ENCODE measurements at regions not wholly inside any gene's neighbourhood (a gene's known extent, or its start where the extent isn't known, plus 50 kb on each side); places are given as distances from the start of the nearest gene placed in this dataset.

GRCh38 chr6:12230523-12230922 lies 59.6 kb upstream of the EDN1 start:
- no peak overlapping the region for H2BK20ac ChIP-seq (ENCODE audit: low read length)
- H4K20me1 ChIP-seq (replicated peaks in 1 of 2; ENCODE audit: control insufficient read depth in 1 of 2, insufficient read depth in 2 of 2, low read length in 2 of 2) = no peaks in the 10 kb centered on the region
- no peak overlapping the region for H3K27ac ChIP-seq (ENCODE audit: low read depth, low read length)
- H3K79me2 ChIP-seq (ENCODE audit: control insufficient read depth in 1 of 2, insufficient read depth in 2 of 2, low read length in 2 of 2) = no peaks in the 10 kb centered on the region
- H3K36me3 ChIP-seq (ENCODE audit: control insufficient read depth in 2 of 4, insufficient read depth in 4 of 4, low read length in 3 of 4) = no peaks in the 10 kb centered on the region
- H2AK5ac ChIP-seq (ENCODE audit: low read depth, low read length) = no peak overlapping the region
- H3K18ac ChIP-seq (ENCODE audit: extremely low read depth, low read length) = no peak overlapping the region
- H4K5ac ChIP-seq (ENCODE audit: insufficient read length, low read depth, low read length) = no peak overlapping the region
- H2AFZ ChIP-seq (ENCODE audit: low read length) = no peak overlapping the region
- H3K4ac ChIP-seq (replicated peaks; ENCODE audit: insufficient read length, low read depth, low read length) = no peak overlapping the region
- no peak overlapping the region for H2BK120ac ChIP-seq (replicated peaks; ENCODE audit: low read depth, low read length)
- no peak overlapping the region for H4K91ac ChIP-seq (replicated peaks; ENCODE audit: insufficient read length, low read length)
- H2BK12ac ChIP-seq (ENCODE audit: low read depth, low read length) = no peak overlapping the region
- no peaks in the 10 kb centered on the region for H3K27me3 ChIP-seq (replicated peaks in 1 of 4; ENCODE audit: control insufficient read depth in 3 of 4, extremely low read depth in 1 of 4, insufficient read depth in 3 of 4, low read length in 3 of 4)
- FAIRE-seq (no peak), DNase-seq (ENCODE audit: low read depth in 1 of 2, low spot score in 2 of 2) (no peak)
- H3K23me2 ChIP-seq (ENCODE audit: low read depth, low read length) = no peaks in the 10 kb centered on the region
- no peak overlapping the region for H3K56ac ChIP-seq (replicated peaks; ENCODE audit: insufficient read length, low read depth, low read length)
- no peak overlapping the region for H2BK5ac ChIP-seq (ENCODE audit: low read depth, low read length)
- peaks cover 0 to 7% (median 1%) of the 10 kb centered on the region in 4 experiments; a peak in 2 of 7 replicates for H3K4me1 ChIP-seq (replicated peaks in 1 of 4; ENCODE audit: control insufficient read depth in 3 of 4, insufficient read depth in 4 of 4, low read length in 3 of 4)
- no peak overlapping the region for H3K23ac ChIP-seq (ENCODE audit: insufficient read length)
- H3K79me1 ChIP-seq (ENCODE audit: low read depth, low read length) = no peaks in the 10 kb centered on the region
- 87% methylated on average over 6 of the region's 6 CpGs; no CpG with 5 or more reads in 1 of the 2 experiments for WGBS, 2 experiments (ENCODE audit: extremely low coverage in 1 of 2, insufficient coverage in 1 of 2, insufficient read length in 1 of 2, insufficient replicate concordance in 2 of 2, low coverage in 1 of 2, low lambda C conversion rate in 2 of 2, missing lambda C conversion rate in 1 of 2)
- H2BK15ac ChIP-seq (ENCODE audit: low read length) = no peak overlapping the region
- no peak overlapping the region for H3K4me3 ChIP-seq (ENCODE audit: extremely low read depth in 1 of 4, insufficient read depth in 2 of 4, low read depth in 3 of 4, low read length in 4 of 4)
- ChIA-PET CTCF (ENCODE audit: partially characterized antibody) (no interaction called here), POLR2A (ENCODE audit: partially characterized antibody) (no interaction called here)
- no peak overlapping the region for H3K4me2 ChIP-seq (ENCODE audit: insufficient read depth in 1 of 2, low read depth in 2 of 2, low read length in 2 of 2)
- H3K9me3 ChIP-seq (ENCODE audit: insufficient read depth in 2 of 2, low read depth in 1 of 2, low read length in 1 of 2) = no peaks in the 10 kb centered on the region
- no peak overlapping the region for H3K14ac ChIP-seq (ENCODE audit: insufficient read length)
- H3K9ac ChIP-seq (replicated peaks in 1 of 4; ENCODE audit: extremely low read depth in 1 of 4, low read depth in 3 of 4, low read length in 3 of 4) = no peak overlapping the region
- H4K8ac ChIP-seq (ENCODE audit: extremely low read depth, insufficient read depth, low read length) = no peak overlapping the region
- TF ChIP-seq KDM1A (IDR thresholded peaks at IDR 0.05; ENCODE audit: borderline replicate concordance, low read length) = no peak
- TF ChIP-seq NANOG (IDR thresholded peaks at IDR 0.05; ENCODE audit: insufficient read depth, low read depth, low read length, poor library complexity, severe bottlenecking) = no peak
- no peak for TF ChIP-seq POLR2AphosphoS5 (IDR thresholded peaks at IDR 0.05; ENCODE audit: low read depth, low read length)
- TF ChIP-seq, protein P1, sequence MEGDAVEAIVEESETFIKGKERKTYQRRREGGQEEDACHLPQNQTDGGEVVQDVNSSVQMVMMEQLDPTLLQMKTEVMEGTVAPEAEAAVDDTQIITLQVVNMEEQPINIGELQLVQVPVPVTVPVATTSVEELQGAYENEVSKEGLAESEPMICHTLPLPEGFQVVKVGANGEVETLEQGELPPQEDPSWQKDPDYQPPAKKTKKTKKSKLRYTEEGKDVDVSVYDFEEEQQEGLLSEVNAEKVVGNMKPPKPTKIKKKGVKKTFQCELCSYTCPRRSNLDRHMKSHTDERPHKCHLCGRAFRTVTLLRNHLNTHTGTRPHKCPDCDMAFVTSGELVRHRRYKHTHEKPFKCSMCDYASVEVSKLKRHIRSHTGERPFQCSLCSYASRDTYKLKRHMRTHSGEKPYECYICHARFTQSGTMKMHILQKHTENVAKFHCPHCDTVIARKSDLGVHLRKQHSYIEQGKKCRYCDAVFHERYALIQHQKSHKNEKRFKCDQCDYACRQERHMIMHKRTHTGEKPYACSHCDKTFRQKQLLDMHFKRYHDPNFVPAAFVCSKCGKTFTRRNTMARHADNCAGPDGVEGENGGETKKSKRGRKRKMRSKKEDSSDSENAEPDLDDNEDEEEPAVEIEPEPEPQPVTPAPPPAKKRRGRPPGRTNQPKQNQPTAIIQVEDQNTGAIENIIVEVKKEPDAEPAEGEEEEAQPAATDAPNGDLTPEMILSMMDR (IDR thresholded peaks at IDR 0.05; ENCODE audit: control extremely low read depth in 1 of 3, insufficient read depth in 1 of 3, low read depth in 1 of 3, low read length in 3 of 3) = no peak
- TF ChIP-seq JUN (IDR thresholded peaks at IDR 0.05; ENCODE audit: low read depth, low read length) = no peak
- no peak for TF ChIP-seq JUND (IDR thresholded peaks at IDR 0.05; ENCODE audit: low read length)
- TF ChIP-seq SAP30 (IDR thresholded peaks at IDR 0.05; ENCODE audit: insufficient read depth, insufficient replicate concordance, low read length) = no peak
- no peak for TF ChIP-seq RNF2 (IDR thresholded peaks at IDR 0.05; ENCODE audit: borderline replicate concordance, low read depth, low read length, missing control alignments, poor library complexity, severe bottlenecking)
- no peak for TF ChIP-seq TEAD4 (IDR thresholded peaks at IDR 0.05; ENCODE audit: low read depth, low read length)
- TF ChIP-seq CBX8 (IDR thresholded peaks at IDR 0.05; ENCODE audit: borderline replicate concordance, low read depth, low read length) = no peak
- no peak for TF ChIP-seq TBP (IDR thresholded peaks at IDR 0.05; ENCODE audit: low read depth, low read length)
- TF ChIP-seq NRF1 (IDR thresholded peaks at IDR 0.05; ENCODE audit: low read depth, low read length) = no peak
